ENCODE measurements at regions not wholly inside any gene's neighbourhood (a gene's known extent, or its start where the extent isn't known, plus 50 kb on each side); places are given as distances from the start of the nearest gene placed in this dataset.

GRCh38 chr9:16331527-16331926 lies 538.9 kb downstream of the BNC2 start:
- no peak for DNase-seq
- Histone ChIP-seq H3K27me3 (ENCODE audit: control insufficient read depth, insufficient read depth, low read length) (no peaks in the 10 kb centered on the region), H3K4me1 (ENCODE audit: control insufficient read depth, insufficient read depth, low read length) (no peaks in the 10 kb centered on the region), H3K27ac (ENCODE audit: low read length) (no peak overlapping the region), H3K9me3 (ENCODE audit: control insufficient read depth, low read depth, low read length) (no peaks in the 10 kb centered on the region), H3K36me3 (ENCODE audit: control insufficient read depth, insufficient read depth, low read length) (no peaks in the 10 kb centered on the region), H3K4me3 (ENCODE audit: low read length) (no peak overlapping the region)
- no CpG with 5 or more reads among the region's 5 CpGs for WGBS (ENCODE audit: insufficient coverage, low lambda C conversion rate)

GRCh38 chr9:16333691-16334090 lies 536.8 kb downstream of the BNC2 start:
- Histone ChIP-seq H3K36me3 (ENCODE audit: control insufficient read depth, insufficient read depth, low read length) (no peaks in the 10 kb centered on the region), H3K9me3 (ENCODE audit: control insufficient read depth, low read depth, low read length) (no peaks in the 10 kb centered on the region), H3K27me3 (ENCODE audit: control insufficient read depth, insufficient read depth, low read length) (no peaks in the 10 kb centered on the region), H3K4me1 (ENCODE audit: control insufficient read depth, insufficient read depth, low read length) (no peaks in the 10 kb centered on the region), H3K27ac (ENCODE audit: low read length) (no peak overlapping the region), H3K4me3 (ENCODE audit: low read length) (no peak overlapping the region)
- no peak for DNase-seq
- no CpG with 5 or more reads among the region's 7 CpGs for WGBS (ENCODE audit: insufficient coverage, low lambda C conversion rate)

- Histone ChIP-seq H3K36me3 (ENCODE audit: control insufficient read depth, insufficient read depth, low read length) (no peaks in the 10 kb centered on the region), H3K4me3 (ENCODE audit: low read length) (no peak overlapping the region), H3K27me3 (ENCODE audit: control insufficient read depth, insufficient read depth, low read length) (no peaks in the 10 kb centered on the region), H3K9me3 (ENCODE audit: control insufficient read depth, low read depth, low read length) (no peaks in the 10 kb centered on the region), H3K4me1 (ENCODE audit: control insufficient read depth, insufficient read depth, low read length) (no peaks in the 10 kb centered on the region), H3K27ac (ENCODE audit: low read length) (no peak overlapping the region)
- DNase-seq, result no peak
- WGBS (ENCODE audit: insufficient coverage, low lambda C conversion rate), result 90% methylated on average over 2 of the region's 7 CpGs
These were observed 534.5 kb downstream of the BNC2 start for GRCh38 chr9:16335788-16336580.

- Histone ChIP-seq H3K4me1 (ENCODE audit: control insufficient read depth, insufficient read depth, low read length) (no peaks in the 10 kb centered on the region), H3K4me3 (ENCODE audit: low read length) (no peak overlapping the region), H3K36me3 (ENCODE audit: control insufficient read depth, insufficient read depth, low read length) (no peaks in the 10 kb centered on the region), H3K27ac (ENCODE audit: low read length) (no peak overlapping the region), H3K27me3 (ENCODE audit: control insufficient read depth, insufficient read depth, low read length) (no peaks in the 10 kb centered on the region), H3K9me3 (ENCODE audit: control insufficient read depth, low read depth, low read length) (no peaks in the 10 kb centered on the region)
- WGBS (ENCODE audit: insufficient coverage, low lambda C conversion rate), result no CpG with 5 or more reads among the region's 2 CpGs
- DNase-seq, result no peak
These were observed 533.6 kb downstream of the BNC2 start for GRCh38 chr9:16336833-16337232.

- Histone ChIP-seq H3K4me1 (ENCODE audit: control insufficient read depth, insufficient read depth, low read length) (no peaks in the 10 kb centered on the region), H3K4me3 (ENCODE audit: low read length) (no peak overlapping the region), H3K27ac (ENCODE audit: low read length) (no peak overlapping the region), H3K9me3 (ENCODE audit: control insufficient read depth, low read depth, low read length) (no peaks in the 10 kb centered on the region), H3K27me3 (ENCODE audit: control insufficient read depth, insufficient read depth, low read length) (no peaks in the 10 kb centered on the region), H3K36me3 (ENCODE audit: control insufficient read depth, insufficient read depth, low read length) (no peaks in the 10 kb centered on the region)
- no peak for DNase-seq
- WGBS (ENCODE audit: insufficient coverage, low lambda C conversion rate), result no CpG with 5 or more reads among the region's 5 CpGs
These were observed 533.0 kb downstream of the BNC2 start for GRCh38 chr9:16337322-16338029.

GRCh38 chr9:16341177-16341576 lies 529.3 kb downstream of the BNC2 start:
- H3K27ac ChIP-seq (ENCODE audit: low read length), result no peak overlapping the region
- WGBS (ENCODE audit: insufficient coverage, low lambda C conversion rate), result 100% methylated on average over 1 of the region's 2 CpGs
- no peaks in the 10 kb centered on the region for H3K9me3 ChIP-seq (ENCODE audit: control insufficient read depth, low read depth, low read length)
- no peak overlapping the region for H3K4me3 ChIP-seq (ENCODE audit: low read length)
- no peaks in the 10 kb centered on the region for H3K27me3 ChIP-seq (ENCODE audit: control insufficient read depth, insufficient read depth, low read length)
- no peak for DNase-seq
- no peaks in the 10 kb centered on the region for H3K4me1 ChIP-seq (ENCODE audit: control insufficient read depth, insufficient read depth, low read length)
- no peaks in the 10 kb centered on the region for H3K36me3 ChIP-seq (ENCODE audit: control insufficient read depth, insufficient read depth, low read length)

GRCh38 chr9:16342246-16343020 lies 528.0 kb downstream of the BNC2 start:
- DNase-seq, result no peak
- no peaks in the 10 kb centered on the region for H3K27me3 ChIP-seq (ENCODE audit: control insufficient read depth, insufficient read depth, low read length)
- no peaks in the 10 kb centered on the region for H3K9me3 ChIP-seq (ENCODE audit: control insufficient read depth, low read depth, low read length)
- no CpG with 5 or more reads among the region's 7 CpGs for WGBS (ENCODE audit: insufficient coverage, low lambda C conversion rate)
- no peaks in the 10 kb centered on the region for H3K36me3 ChIP-seq (ENCODE audit: control insufficient read depth, insufficient read depth, low read length)
- H3K27ac ChIP-seq (ENCODE audit: low read length), result no peak overlapping the region
- H3K4me1 ChIP-seq (ENCODE audit: control insufficient read depth, insufficient read depth, low read length), result no peaks in the 10 kb centered on the region
- H3K4me3 ChIP-seq (ENCODE audit: low read length), result no peak overlapping the region

GRCh38 chr9:16343249-16344237 lies 526.9 kb downstream of the BNC2 start:
- no CpG with 5 or more reads among the region's 12 CpGs for WGBS (ENCODE audit: insufficient coverage, low lambda C conversion rate)
- H3K27me3 ChIP-seq (ENCODE audit: control insufficient read depth, insufficient read depth, low read length), result no peaks in the 10 kb centered on the region
- H3K4me1 ChIP-seq (ENCODE audit: control insufficient read depth, insufficient read depth, low read length), result no peaks in the 10 kb centered on the region
- no peak for DNase-seq
- H3K36me3 ChIP-seq (ENCODE audit: control insufficient read depth, insufficient read depth, low read length), result no peaks in the 10 kb centered on the region
- no peaks in the 10 kb centered on the region for H3K9me3 ChIP-seq (ENCODE audit: control insufficient read depth, low read depth, low read length)
- H3K27ac ChIP-seq (ENCODE audit: low read length), result no peak overlapping the region
- H3K4me3 ChIP-seq (ENCODE audit: low read length), result no peak overlapping the region

- DNase-seq, result no peak
- H3K36me3 ChIP-seq (ENCODE audit: control insufficient read depth, insufficient read depth, low read length), result no peaks in the 10 kb centered on the region
- H3K4me3 ChIP-seq (ENCODE audit: low read length), result no peak overlapping the region
- WGBS (ENCODE audit: insufficient coverage, low lambda C conversion rate), result 80% methylated on average over 3 of the region's 6 CpGs
- H3K9me3 ChIP-seq (ENCODE audit: control insufficient read depth, low read depth, low read length), result no peaks in the 10 kb centered on the region
- H3K27me3 ChIP-seq (ENCODE audit: control insufficient read depth, insufficient read depth, low read length), result no peaks in the 10 kb centered on the region
- H3K4me1 ChIP-seq (ENCODE audit: control insufficient read depth, insufficient read depth, low read length), result no peaks in the 10 kb centered on the region
- H3K27ac ChIP-seq (ENCODE audit: low read length), result no peak overlapping the region
These were observed 526.1 kb downstream of the BNC2 start for GRCh38 chr9:16344343-16344742.
